ENCODE measurements at regions not wholly inside any gene's neighbourhood (a gene's known extent, or its start where the extent isn't known, plus 50 kb on each side); places are given as distances from the start of the nearest gene placed in this dataset.

GRCh38 chr1:157279802-157280140 is 141.6 kb upstream of the ETV3 start:
- TF ChIP-seq, protein P1, sequence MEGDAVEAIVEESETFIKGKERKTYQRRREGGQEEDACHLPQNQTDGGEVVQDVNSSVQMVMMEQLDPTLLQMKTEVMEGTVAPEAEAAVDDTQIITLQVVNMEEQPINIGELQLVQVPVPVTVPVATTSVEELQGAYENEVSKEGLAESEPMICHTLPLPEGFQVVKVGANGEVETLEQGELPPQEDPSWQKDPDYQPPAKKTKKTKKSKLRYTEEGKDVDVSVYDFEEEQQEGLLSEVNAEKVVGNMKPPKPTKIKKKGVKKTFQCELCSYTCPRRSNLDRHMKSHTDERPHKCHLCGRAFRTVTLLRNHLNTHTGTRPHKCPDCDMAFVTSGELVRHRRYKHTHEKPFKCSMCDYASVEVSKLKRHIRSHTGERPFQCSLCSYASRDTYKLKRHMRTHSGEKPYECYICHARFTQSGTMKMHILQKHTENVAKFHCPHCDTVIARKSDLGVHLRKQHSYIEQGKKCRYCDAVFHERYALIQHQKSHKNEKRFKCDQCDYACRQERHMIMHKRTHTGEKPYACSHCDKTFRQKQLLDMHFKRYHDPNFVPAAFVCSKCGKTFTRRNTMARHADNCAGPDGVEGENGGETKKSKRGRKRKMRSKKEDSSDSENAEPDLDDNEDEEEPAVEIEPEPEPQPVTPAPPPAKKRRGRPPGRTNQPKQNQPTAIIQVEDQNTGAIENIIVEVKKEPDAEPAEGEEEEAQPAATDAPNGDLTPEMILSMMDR (IDR thresholded peaks at IDR 0.05 in 8 of 11, conservative IDR thresholded peaks at IDR 0.05 in 3 of 11): no peak
- no peak for TF ChIP-seq POLR2A (IDR thresholded peaks at IDR 0.05)

Measured in spleen (tissue), 7 donors.